Uterus (tissue), 2 donors: ENCODE measurements at regions not wholly inside any gene's neighbourhood (a gene's known extent, or its start where the extent isn't known, plus 50 kb on each side); places are given as distances from the start of the nearest gene placed in this dataset.

Source experiments
- CTCF ChIP-seq, 4 experiments: fragments of 200-600 bp in 2 of 4; fragments of 450-650 bp in 2 of 4; sonication (generic) in 2 of 4; IDR thresholded peaks; one replicate each; pipeline ENCODE4 v1.5.1; 2016 to 2019; ENCODE audit warnings: antibody characterized with exemption in 4 of 4, mild to moderate bottlenecking in 2 of 4, moderate library complexity in 1 of 4
- POLR2A ChIP-seq, 2 donors: fragments of 450-650 bp; IDR thresholded peaks; one replicate each; pipeline ENCODE4 v1.6.1; 2016; ENCODE audit warnings: antibody characterized with exemption in 2 of 2, mild to moderate bottlenecking in 1 of 2, moderate library complexity in 1 of 2

DNA sequence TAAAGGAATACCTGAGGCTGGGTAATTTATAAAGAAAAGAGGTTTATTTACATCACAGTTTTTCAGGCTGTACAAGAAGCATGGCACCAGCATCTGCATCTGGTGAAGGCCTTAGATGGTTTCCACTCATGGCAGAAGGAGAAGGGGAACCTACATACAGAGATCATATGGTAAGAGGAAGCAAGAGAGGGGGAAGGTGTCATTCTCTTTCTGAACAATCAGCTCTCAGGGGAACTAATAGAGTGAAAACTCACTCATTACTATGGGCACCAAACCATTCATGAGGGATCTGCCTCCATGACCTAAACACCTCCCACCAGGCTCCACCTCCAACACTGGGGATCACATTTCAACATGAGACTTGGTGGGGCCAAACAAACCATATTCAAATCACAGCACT lies 61.7 kb upstream of the PPP1R2C start:
- TF ChIP-seq CTCF (IDR thresholded peaks at IDR 0.05), result no peak
- no peak for TF ChIP-seq POLR2A (IDR thresholded peaks at IDR 0.05)
